HCT116 (cell line): ENCODE measurements at regions not wholly inside any gene's neighbourhood (a gene's known extent, or its start where the extent isn't known, plus 50 kb on each side); places are given as distances from the start of the nearest gene placed in this dataset.

Source experiments
- ATF3 ChIP-seq: IDR thresholded peaks from 2 replicates; pipeline ENCODE4 v1.6.1; 2012
- CTCF ChIP-seq, 3 experiments: fragments of 200-600 bp in 1 of 3; sonication (generic) in 1 of 3; IDR thresholded peaks in 2 of 3; conservative IDR thresholded peaks in 1 of 3; 2 replicates each; pipeline ENCODE4 v1.5.1; 2012 to 2017; ENCODE audit warnings: low read depth in 2 of 3, low read length in 2 of 3, antibody characterized with exemption in 1 of 3, borderline replicate concordance in 1 of 3, control low read depth in 1 of 3, mild to moderate bottlenecking in 1 of 3, mixed read lengths in 1 of 3, mixed run types in 1 of 3, moderate library complexity in 1 of 3; ENCODE audit not compliant: insufficient read depth in 1 of 3
- EGR1 ChIP-seq: IDR thresholded peaks from 2 replicates; pipeline ENCODE4 v1.6.1; 2012; ENCODE audit warnings: low read depth
- EZH2 ChIP-seq: fragments of 200-600 bp; sonication (generic); IDR thresholded peaks from 2 replicates; pipeline ENCODE4 v1.6.1; 2017; ENCODE audit warnings: antibody characterized with exemption, mixed run types
- EZH2phosphoT487 ChIP-seq: fragments of 200-600 bp; IDR thresholded peaks from 2 replicates; pipeline ENCODE4 v1.6.1; 2018; ENCODE audit warnings: antibody characterized with exemption, borderline replicate concordance
- REST ChIP-seq: IDR thresholded peaks from 2 replicates; pipeline ENCODE4 v1.6.1; 2012; ENCODE audit warnings: low read depth

- no peak for TF ChIP-seq ATF3
- TF ChIP-seq CTCF (IDR thresholded peaks at IDR 0.05 in 2 of 3, conservative IDR thresholded peaks at IDR 0.05 in 1 of 3; ENCODE audit: borderline replicate concordance in 1 of 3, insufficient read depth in 1 of 3, low read depth in 2 of 3, low read length in 2 of 3), result no peak
- TF ChIP-seq EGR1, result no peak
- no peak for TF ChIP-seq EZH2
- TF ChIP-seq EZH2phosphoT487, result no peak
- no peak for TF ChIP-seq REST
Measured at GRCh38 chr14:62315631-62316030, 553.4 kb downstream of the SNAPC1 start.
